T1000 (cell line): ENCODE measurements at regions not wholly inside any gene's neighbourhood (a gene's known extent, or its start where the extent isn't known, plus 50 kb on each side); places are given as distances from the start of the nearest gene placed in this dataset.
"Not testable (repeated sequence)": the region's sequence is repeated elsewhere in the genome, so short reads cannot be mapped to it uniquely, and the experiment has no call there.

Experiments used
- DNase-seq: peaks from one replicate; lab custom pipeline; 2025; ENCODE audit warnings: mixed read lengths; lab: John Stamatoyannopoulos, UW

- no peak for DNase-seq
Measured at GRCh38 chr5:30152431-30152830, 1041.1 kb upstream of the CDH6 start.

GRCh38 chr5:30150231-30150630 lies 1043.3 kb upstream of the CDH6 start:
- no peak for DNase-seq

DNA sequence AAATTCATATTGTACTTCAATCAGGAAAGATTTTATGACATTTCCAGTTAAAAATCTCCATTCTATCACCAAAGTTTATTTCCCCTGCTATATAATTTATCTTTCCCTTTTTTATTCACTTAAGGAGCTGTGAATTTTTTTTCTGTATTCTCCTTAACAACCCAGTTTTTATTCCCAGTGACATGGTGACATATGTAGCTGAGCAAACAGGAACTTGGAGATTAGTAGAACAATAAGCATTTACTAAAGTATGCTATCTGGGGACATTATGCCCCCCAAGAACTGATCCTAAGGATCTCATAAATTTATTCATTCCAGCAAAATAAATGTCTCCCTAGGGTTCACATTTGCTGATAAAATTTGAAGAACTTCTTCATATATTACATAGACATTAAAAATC lies 1044.0 kb upstream of the CDH6 start:
- DNase-seq: no peak

- no peak for DNase-seq
Measured at GRCh38 chr5:30147976-30148375, 1045.5 kb upstream of the CDH6 start.

GRCh38 chr5:30144059-30144458 lies 1049.4 kb upstream of the CDH6 start:
- DNase-seq: not testable (repeated sequence)

GRCh38 chr5:30142432-30142831 lies 1051.1 kb upstream of the CDH6 start:
- DNase-seq: no peak

GRCh38 chr5:30121043-30121442 lies 1072.4 kb upstream of the CDH6 start:
- DNase-seq: no peak

GRCh38 chr5:30117135-30117534 lies 1076.4 kb upstream of the CDH6 start:
- DNase-seq: no peak

DNA sequence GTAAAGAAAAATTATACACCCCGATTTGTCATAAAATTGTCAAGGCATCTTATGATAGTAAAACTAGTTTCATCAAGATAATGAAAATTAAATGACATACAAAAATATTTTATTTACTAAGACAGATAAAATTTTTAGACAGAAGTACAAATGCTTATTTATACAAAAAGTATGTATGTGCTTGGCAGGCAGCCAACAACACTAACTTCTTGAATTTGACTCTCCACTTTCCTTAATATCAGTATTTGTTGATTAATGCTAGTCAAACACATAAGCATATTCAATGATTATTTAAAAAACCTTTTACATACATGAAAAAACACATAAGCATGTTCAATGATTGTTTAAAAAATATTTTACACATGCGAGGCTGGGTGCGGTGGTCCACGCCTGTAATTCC lies 1079.9 kb upstream of the CDH6 start:
- no peak for DNase-seq

GRCh38 chr5:30112867-30113266 lies 1080.6 kb upstream of the CDH6 start:
- DNase-seq: no peak

GRCh38 chr5:30108051-30108450 lies 1085.4 kb upstream of the CDH6 start:
- no peak for DNase-seq

DNA sequence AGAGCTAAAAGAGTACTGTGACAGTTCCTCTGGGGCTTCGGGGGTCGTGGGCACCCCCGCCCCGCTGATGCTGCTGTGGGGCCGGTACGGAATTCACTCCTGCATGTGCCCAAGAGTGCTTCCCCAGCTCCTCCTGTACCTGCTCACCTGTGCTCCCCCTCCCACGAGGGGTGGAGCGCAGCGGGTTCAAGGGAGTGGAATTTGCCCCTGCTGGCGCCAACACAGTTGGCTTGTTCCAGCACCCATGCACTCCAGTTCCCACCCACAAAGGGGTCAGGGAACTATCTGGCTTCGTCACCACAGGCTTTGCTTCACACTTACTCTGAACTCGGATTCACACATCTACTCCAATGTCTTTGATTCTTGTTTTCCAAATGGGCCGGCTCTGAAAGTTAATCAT lies 1086.9 kb upstream of the CDH6 start:
- no peak for DNase-seq

DNA sequence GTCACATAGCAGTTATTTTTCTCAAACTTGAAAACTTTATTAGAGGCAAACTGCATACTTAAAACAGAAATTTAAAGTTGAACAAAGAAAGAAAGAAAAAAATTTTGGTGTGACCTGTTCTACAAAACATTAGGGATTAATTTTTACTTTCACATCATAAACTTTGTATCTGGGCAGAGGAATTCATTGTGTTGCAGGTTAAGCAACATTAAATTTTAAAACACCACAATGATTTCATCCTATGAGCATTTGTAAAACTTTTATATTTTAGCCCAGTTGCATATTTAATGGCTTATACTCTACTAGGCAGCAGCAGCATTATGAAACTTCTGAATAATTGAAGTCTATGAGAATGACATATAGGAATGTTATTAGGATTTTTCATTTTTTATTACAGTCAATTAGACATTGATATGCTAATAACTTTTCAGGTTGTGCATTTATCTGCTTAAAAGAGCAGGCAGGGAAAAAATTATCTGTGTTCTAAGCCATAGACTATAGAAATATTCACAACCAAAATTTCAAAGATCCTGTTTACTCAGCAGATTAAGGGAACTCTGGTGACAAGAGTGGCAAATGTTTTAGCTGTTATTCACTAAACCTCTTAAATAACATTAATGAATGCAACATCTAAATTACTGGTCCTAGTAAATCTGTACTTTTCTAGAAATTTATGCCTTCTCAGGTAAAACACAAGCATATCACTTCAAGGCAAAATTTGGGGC lies 1088.5 kb upstream of the CDH6 start:
- DNase-seq: no peak

DNA sequence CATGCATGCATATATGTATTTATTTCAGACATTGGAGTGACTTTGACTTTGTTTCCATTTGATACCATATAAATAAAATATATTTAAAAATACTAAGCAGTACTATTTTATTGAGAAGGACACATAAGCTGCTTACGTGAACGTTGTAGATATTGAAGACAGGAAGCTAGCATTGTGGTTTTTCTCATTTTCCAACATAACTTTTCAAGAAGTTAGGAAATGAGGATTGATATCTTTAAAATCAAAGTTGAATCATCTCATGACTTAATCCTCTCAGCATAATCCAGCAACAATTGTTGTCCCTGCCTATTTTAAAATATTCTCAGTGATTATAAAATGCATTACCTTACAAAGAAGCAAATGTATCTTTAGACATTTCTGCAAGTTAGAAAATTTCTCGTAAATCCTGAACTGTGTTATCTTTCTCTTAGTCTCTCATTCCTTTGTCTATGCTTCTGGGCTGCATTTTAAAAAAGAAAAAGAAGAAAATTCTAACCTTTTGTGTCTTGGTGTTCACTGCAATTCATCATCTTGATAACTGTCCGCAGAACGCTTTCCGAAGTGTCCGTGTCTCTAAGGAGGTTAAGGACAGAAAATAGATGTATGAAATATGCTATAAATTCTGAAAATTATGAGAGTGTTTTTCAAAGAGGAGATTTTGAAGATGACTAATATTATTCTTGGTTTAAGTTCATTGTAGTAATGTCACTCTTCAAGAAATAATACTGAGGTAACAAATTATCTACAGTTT lies 1089.9 kb upstream of the CDH6 start:
- no peak for DNase-seq

- DNase-seq: no peak
Measured at GRCh38 chr5:30103052-30103451, 1090.4 kb upstream of the CDH6 start.

- DNase-seq: no peak
Measured at GRCh38 chr5:30102185-30102584, 1091.3 kb upstream of the CDH6 start.

DNA sequence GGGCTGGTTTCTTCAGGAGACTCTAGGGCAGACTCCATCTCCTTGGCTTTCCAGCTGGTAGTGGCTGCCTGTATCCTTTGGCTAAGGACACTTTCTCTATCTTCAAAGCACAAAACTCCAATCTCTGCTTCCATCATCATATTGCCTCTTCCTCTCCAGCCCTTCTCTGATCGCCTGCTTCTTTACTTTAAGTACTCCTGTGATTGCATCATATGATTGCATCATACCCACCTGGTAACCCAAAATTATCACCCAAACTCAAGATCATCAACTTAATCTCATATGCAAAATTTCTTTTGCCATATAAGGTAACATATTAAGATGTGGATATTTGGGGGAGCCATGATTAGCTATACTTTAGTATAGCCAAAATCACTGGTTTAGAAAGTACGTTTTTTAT lies 1092.6 kb upstream of the CDH6 start:
- no peak for DNase-seq

DNA sequence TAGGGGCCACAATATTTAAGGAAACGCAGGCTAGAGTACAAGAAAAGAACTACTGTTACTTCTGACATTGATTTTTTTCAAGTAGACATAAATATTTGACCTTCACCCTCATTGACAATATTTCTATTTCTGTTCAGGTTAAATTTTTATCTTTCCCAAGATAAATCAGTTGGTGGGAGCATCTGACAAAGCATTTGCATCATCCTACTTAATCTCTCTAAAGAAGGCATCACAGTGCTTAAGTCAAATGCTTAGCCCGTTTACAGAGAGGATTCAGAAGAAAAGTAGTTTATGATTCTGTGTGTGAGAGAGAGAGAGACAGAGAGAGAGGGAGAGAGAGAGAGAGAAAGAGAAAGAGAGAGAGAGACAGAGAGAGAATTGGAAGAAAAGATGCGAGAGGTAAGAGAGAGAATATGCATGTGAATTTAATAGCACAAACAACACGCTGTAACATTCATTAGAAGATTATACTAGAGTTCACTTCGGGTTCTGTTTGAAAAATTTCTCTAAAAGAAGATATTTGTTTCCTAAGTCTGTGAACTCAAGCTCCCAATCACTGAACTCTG lies 1093.3 kb upstream of the CDH6 start:
- DNase-seq: no peak

GRCh38 chr5:30099634-30100033 lies 1093.9 kb upstream of the CDH6 start:
- DNase-seq: peak; percentile 31

- DNase-seq: no peak
Measured at GRCh38 chr5:30098940-30099339, 1094.5 kb upstream of the CDH6 start.

- no peak for DNase-seq
Measured at GRCh38 chr5:30092548-30092947, 1100.9 kb upstream of the CDH6 start.

- DNase-seq: no peak
Measured at GRCh38 chr5:30069441-30070263, 1123.8 kb upstream of the CDH6 start.
